Endothelial cell of umbilical vein (primary cell): ENCODE measurements at regions not wholly inside any gene's neighbourhood (a gene's known extent, or its start where the extent isn't known, plus 50 kb on each side); places are given as distances from the start of the nearest gene placed in this dataset.

Source experiments
- BruUV-seq: library from RNA; stranded (reverse); fragments of 400-500 nt; replicated peaks from 2 replicates; lab custom pipeline; 2021; lab: Mats Ljungman, UMichigan
- CTCF ChIA-PET: fragments of 300-600, 350-600 bp; sonication (Branson Sonifier 250); formaldehyde crosslinking; loops from one replicate; lab custom pipeline; 2021; ENCODE audit warnings: antibody characterized with exemption, inconsistent platforms; lab: Charles Lee
- POLR2A ChIA-PET: fragments of 300-600, 350-600 bp; sonication (Branson Sonifier 250); formaldehyde crosslinking; loops from one replicate; lab custom pipeline; 2021; ENCODE audit warnings: antibody characterized with exemption, inconsistent platforms; lab: Charles Lee
- DNase-seq: peaks from one replicate; pipeline ENCODE4 v3.0.0-alpha.2; 2011; ENCODE audit warnings: low read depth, low spot score
- FAIRE-seq: peaks from 2 replicates; lab custom pipeline; 2011; peaks lifted over from hg19 to GRCh38; lab: Jason Lieb, UNC
- H2AFZ ChIP-seq: 2 replicates; pipeline ENCODE4 v1.6.0; 2012; ENCODE audit warnings: low read depth, low read length, control low read depth, inconsistent platforms
- H3K27ac ChIP-seq: 2 replicates; pipeline ENCODE4 v1.5.1; 2011; ENCODE audit warnings: low read depth, mild to moderate bottlenecking, control low read depth, low read length, moderate library complexity; ENCODE audit not compliant: insufficient read depth
- H3K27me3 ChIP-seq, 2 experiments: 2 replicates each; pipeline versions ENCODE4 v1.6.0 to v1.6.1; 2011; ENCODE audit warnings: low read length in 2 of 2, mixed read lengths in 1 of 2; ENCODE audit not compliant: control insufficient read depth in 2 of 2, insufficient read depth in 2 of 2
- H3K36me3 ChIP-seq, 2 experiments: 2 replicates in 1 of 2; 3 replicates in 1 of 2; pipeline ENCODE4 v1.5.1; 2011; ENCODE audit warnings: low read length in 2 of 2, mild to moderate bottlenecking in 1 of 2, moderate library complexity in 1 of 2; ENCODE audit not compliant: control insufficient read depth in 2 of 2, insufficient read depth in 2 of 2; ENCODE audit errors: extremely low read depth in 1 of 2
- H3K4me1 ChIP-seq: 3 replicates; pipeline ENCODE4 v1.5.1; 2011; ENCODE audit warnings: mild to moderate bottlenecking, low read length; ENCODE audit not compliant: control insufficient read depth, insufficient read depth; ENCODE audit errors: extremely low read depth
- H3K4me2 ChIP-seq: 2 replicates; pipeline ENCODE4 v1.6.1; 2011; ENCODE audit warnings: low read length, control low read depth, mixed read lengths; ENCODE audit not compliant: insufficient read depth
- H3K4me3 ChIP-seq, 3 experiments: fragments of 200-600 bp in 1 of 3; sonication (generic), shearing (Covaris generic) in 1 of 3; replicated peaks in 1 of 3; 2 replicates each; pipeline ENCODE4 v1.5.1; 2011 to 2016; ENCODE audit warnings: control low read depth in 3 of 3, low read length in 3 of 3, mild to moderate bottlenecking in 2 of 3, inconsistent platforms in 1 of 3, low read depth in 1 of 3, moderate library complexity in 1 of 3; ENCODE audit not compliant: insufficient read depth in 1 of 3
- H3K79me2 ChIP-seq: 2 replicates; pipeline ENCODE4 v1.6.0; 2012; ENCODE audit warnings: low read length, inconsistent platforms; ENCODE audit not compliant: control insufficient read depth, insufficient read depth
- H3K9ac ChIP-seq: replicated peaks from 2 replicates; pipeline ENCODE3; 2011; ENCODE audit warnings: low read length, control low read depth; ENCODE audit not compliant: insufficient read depth; ENCODE audit errors: extremely low read depth
- H3K9me1 ChIP-seq: replicated peaks from 3 replicates; pipeline ENCODE4 v1.6.0; 2011; ENCODE audit warnings: mild to moderate bottlenecking, low read length; ENCODE audit not compliant: control insufficient read depth, insufficient read depth; ENCODE audit errors: extremely low read depth
- H3K9me3 ChIP-seq: replicated peaks from 2 replicates; pipeline ENCODE4 v1.5.1; 2012; ENCODE audit warnings: low read length, inconsistent platforms; ENCODE audit not compliant: control insufficient read depth, insufficient read depth
- H4K20me1 ChIP-seq: replicated peaks from 2 replicates; pipeline ENCODE3; 2011; ENCODE audit warnings: mild to moderate bottlenecking, low read length; ENCODE audit not compliant: control insufficient read depth, insufficient read depth; ENCODE audit errors: extremely low read depth
- CTCF ChIP-seq, 2 donors: IDR thresholded peaks; 1 replicate in 1 of 2; 2 replicates in 1 of 2; pipeline ENCODE4 v1.5.1; 2011; ENCODE audit warnings: low read length in 2 of 2, mild to moderate bottlenecking in 2 of 2, moderate library complexity in 2 of 2, control low read depth in 1 of 2, inconsistent platforms in 1 of 2, low read depth in 1 of 2; ENCODE audit not compliant: insufficient read depth in 1 of 2; ENCODE audit errors: extremely low read depth in 1 of 2
- EZH2 ChIP-seq: IDR thresholded peaks from 2 replicates; pipeline ENCODE4 v1.6.1; 2012; ENCODE audit warnings: borderline replicate concordance, low read depth, mild to moderate bottlenecking, moderate library complexity, low read length, inconsistent platforms; ENCODE audit not compliant: severe bottlenecking
- FOS ChIP-seq: IDR thresholded peaks from 2 replicates; pipeline ENCODE4 v1.6.1; 2011; ENCODE audit warnings: mild to moderate bottlenecking, low read length, moderate library complexity, borderline replicate concordance; ENCODE audit not compliant: insufficient read depth
- GATA2 ChIP-seq: IDR thresholded peaks from 2 replicates; pipeline ENCODE4 v1.7.0; 2011; ENCODE audit warnings: low read depth, mild to moderate bottlenecking, moderate library complexity, mixed read lengths, low read length; ENCODE audit not compliant: insufficient read length, insufficient read depth
- JUN ChIP-seq: IDR thresholded peaks from 2 replicates; pipeline ENCODE4 v1.6.1; 2011; ENCODE audit warnings: borderline replicate concordance, low read depth; ENCODE audit not compliant: insufficient read length, insufficient read depth
- MAX ChIP-seq: IDR thresholded peaks from 2 replicates; pipeline ENCODE4 v1.6.1; 2011; ENCODE audit not compliant: insufficient read depth, insufficient read length
- MYC ChIP-seq: IDR thresholded peaks from one replicate; pipeline ENCODE4 v1.6.1; 2011; ENCODE audit warnings: mild to moderate bottlenecking, low read depth, low read length
- POLR2A ChIP-seq: IDR thresholded peaks from 2 replicates; pipeline ENCODE4 v1.6.1; 2012; ENCODE audit warnings: low read depth, mild to moderate bottlenecking, control low read depth, low read length
- POLR2AphosphoS5 ChIP-seq: IDR thresholded peaks from 2 replicates; pipeline ENCODE4 v1.6.1; 2012; ENCODE audit warnings: low read depth, mild to moderate bottlenecking, control low read depth, low read length, moderate library complexity; ENCODE audit not compliant: insufficient read depth
- dilution Hi-C: fragments of 300-500 bp; cut with MboI; formaldehyde crosslinking; loops from one replicate; pipeline ENCODE4 v1.15.0; 2019; ENCODE audit warnings: low sequenced_read_pairs; ENCODE audit not compliant: extremely low pct_ligation_motif_present
- intact Hi-C: fragments of 100-400 bp; cut with micrococcal nuclease; formaldehyde crosslinking; loops from one replicate; pipeline ENCODE4 v1.10.0; 2022

- dilution Hi-C loops: no loop called here
- Histone ChIP-seq H3K4me2 (no peak overlapping the region), H3K9me3 (no peaks in the 10 kb centered on the region), H3K27ac (no peak overlapping the region), H3K4me3 (no peak overlapping the region), H2AFZ (no peak overlapping the region), H3K4me1 (no peaks in the 10 kb centered on the region), H3K36me3 (no peaks in the 10 kb centered on the region), H3K9ac (no peak overlapping the region), H3K27me3 (no peaks in the 10 kb centered on the region), H3K9me1 (no peaks in the 10 kb centered on the region), H3K79me2 (no peaks in the 10 kb centered on the region), H4K20me1 (no peaks in the 10 kb centered on the region)
- no TSS peak for BruUV-seq
- POLR2A ChIA-PET: no interaction called here
- intact Hi-C loops: no loop called here
- FAIRE-seq: no peak
- no peak for DNase-seq
- TF ChIP-seq EZH2: no peak
- TF ChIP-seq POLR2AphosphoS5: no peak
- no peak for TF ChIP-seq MAX
- TF ChIP-seq CTCF (IDR thresholded peaks at IDR 0.05; ENCODE audit: extremely low read depth in 1 of 2, insufficient read depth in 1 of 2, low read depth in 1 of 2, low read length in 2 of 2): no peak
- TF ChIP-seq GATA2: no peak
- TF ChIP-seq FOS: no peak
- TF ChIP-seq MYC: no peak
- TF ChIP-seq JUN: no peak
- no peak for TF ChIP-seq POLR2A
- CTCF ChIA-PET: interaction anchor here (1.0 kb wide), 1 partner anchor 14 kb away, joined by 3 read pairs; no protein-coding TSS in a partner anchor
Measured at GRCh38 chr11:22984045-22984444, 123.8 kb upstream of the CCDC179 start.
